SHP77 treated with DMSO at 0.1 percent for 48 hours (cell line): ENCODE measurements at regions not wholly inside any gene's neighbourhood (a gene's known extent, or its start where the extent isn't known, plus 50 kb on each side); places are given as distances from the start of the nearest gene placed in this dataset.
A peak's percentile ranks its signal among the peaks of the same experiment; 100 is the strongest.
"Not testable (repeated sequence)": the region's sequence is repeated elsewhere in the genome, so short reads cannot be mapped to it uniquely, and the experiment has no call there.

Experiments used
- DNase-seq: peaks from one replicate; lab custom pipeline; 2025; lab: John Stamatoyannopoulos, UW

DNA sequence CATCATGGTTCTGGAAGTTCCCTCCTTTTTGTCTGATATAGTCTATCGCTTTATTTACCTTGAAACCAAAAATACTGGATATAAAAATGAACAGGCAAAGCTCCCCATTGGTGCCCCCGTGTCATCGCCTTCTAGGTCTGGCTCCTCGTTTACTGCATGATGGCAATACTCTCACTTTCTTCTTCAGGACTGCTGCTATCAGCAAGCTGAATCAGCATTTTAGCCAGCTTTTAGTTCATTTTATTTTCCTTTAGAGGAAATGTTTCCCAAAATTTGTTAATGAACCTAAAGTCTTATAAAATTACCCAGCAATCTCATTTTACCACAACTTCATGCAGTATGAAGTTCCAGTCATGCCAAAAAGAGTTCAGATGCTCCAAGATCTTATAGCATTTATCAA is 80.5 kb downstream of the ZIC3 start:
- no peak for DNase-seq

GRCh38 chrX:137651647-137652046 is 85.7 kb downstream of the ZIC3 start:
- no peak for DNase-seq

DNA sequence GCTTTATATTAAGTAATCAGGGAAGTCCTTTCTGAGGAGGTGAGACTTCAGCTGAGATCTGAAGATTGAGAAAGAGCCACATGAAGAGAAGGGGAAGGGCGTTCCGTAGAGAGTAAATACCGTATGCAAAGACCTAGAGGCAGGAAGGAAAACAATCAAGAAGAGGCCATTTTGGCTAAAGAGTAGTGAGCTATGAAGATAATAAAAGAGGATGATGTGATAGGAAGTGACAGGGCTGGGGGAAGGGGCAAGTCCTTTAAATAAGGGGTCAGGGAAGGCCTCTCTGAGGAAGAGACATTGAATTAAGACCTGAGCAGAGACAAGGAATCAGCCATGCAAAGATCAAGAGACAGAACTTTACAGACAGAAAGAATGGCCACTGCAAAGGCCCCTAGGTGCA is 86.2 kb downstream of the ZIC3 start:
- DNase-seq: no peak

GRCh38 chrX:137654481-137654880 is 88.6 kb downstream of the ZIC3 start:
- no peak for DNase-seq

DNA sequence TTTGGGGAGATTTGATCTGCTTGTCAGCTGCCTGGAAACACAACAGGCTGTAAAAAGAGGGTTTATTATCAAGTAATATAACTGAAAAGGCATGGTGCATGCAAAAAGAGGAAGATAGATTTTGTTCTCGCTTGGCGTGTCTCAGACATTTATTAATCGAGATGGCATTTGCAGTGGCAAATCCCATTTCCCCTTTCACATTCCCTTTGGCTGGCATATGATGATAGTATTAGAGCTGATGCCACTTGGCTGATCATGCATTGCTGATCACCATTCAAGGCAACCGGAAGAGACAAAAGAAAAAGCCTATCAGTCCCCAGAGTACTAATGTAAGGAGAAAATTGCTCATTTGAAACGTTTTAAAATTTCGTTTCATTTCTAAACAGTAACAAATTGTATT is 101.8 kb downstream of the ZIC3 start:
- no peak for DNase-seq

- no peak for DNase-seq
Measured at GRCh38 chrX:137684591-137684990, 118.7 kb downstream of the ZIC3 start.

DNA sequence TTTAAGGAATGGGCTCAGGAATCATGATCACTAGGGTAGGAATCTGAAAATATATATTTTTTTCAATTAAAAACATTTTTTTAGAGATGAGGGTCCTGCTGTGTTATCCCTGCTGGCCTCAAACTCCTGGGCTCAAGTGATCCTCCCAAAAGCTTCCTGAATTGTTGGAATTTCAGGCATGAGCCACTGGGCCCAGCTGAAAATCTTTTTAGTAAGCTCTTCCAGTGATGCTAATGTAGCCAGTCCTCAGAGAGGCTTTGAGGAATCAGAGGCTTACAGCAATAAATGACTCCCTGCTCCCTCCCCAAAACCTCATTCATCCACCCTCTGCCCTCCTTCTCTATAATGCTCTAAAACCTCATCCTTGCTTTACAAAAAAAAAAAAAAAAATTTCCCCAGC is 129.5 kb downstream of the ZIC3 start:
- no peak for DNase-seq

DNA sequence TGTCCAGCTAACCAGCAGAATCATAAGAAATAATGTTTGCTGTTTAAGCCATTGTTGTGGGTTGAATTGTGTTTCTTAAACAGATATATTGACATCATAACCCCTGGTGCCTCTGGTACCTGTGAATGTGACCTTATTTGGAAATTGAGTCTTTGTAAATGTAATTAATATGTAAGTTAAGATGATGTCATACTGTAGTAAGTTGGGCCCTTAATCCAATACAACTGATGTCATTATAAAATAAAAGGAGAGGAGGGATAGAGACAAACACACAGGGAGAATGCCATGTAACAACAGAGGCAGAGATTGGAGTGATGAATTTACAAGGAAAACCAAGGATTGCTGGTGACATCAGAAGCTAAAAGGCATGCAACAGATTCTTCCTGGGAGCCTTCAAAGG is 141.4 kb downstream of the ZIC3 start:
- DNase-seq: no peak

GRCh38 chrX:137742846-137743245 is 176.9 kb downstream of the ZIC3 start:
- no peak for DNase-seq

DNA sequence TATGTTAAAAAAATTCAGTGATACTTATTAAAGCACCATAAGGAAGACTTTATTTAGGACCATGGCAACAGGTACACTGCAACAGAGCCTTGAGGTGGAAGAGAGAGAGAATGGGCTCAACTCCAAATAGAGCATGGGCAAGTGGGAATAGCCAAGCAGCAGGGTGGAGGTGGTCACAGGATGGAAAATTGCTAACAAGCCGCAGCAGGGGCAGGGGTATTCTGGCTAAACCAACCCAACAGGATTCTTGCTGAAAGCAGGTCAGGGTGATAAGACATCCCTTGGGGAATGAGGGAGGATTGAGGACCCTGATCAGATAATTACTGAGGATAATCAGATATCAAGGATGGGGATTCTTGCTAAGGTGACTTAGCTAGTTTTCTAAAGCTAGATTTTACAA is 177.5 kb downstream of the ZIC3 start:
- DNase-seq: no peak

- no peak for DNase-seq
Measured at GRCh38 chrX:137746289-137746688, 180.4 kb downstream of the ZIC3 start.

- peak; percentile 4 for DNase-seq
Measured at GRCh38 chrX:137747244-137748043, 181.5 kb downstream of the ZIC3 start.

DNA sequence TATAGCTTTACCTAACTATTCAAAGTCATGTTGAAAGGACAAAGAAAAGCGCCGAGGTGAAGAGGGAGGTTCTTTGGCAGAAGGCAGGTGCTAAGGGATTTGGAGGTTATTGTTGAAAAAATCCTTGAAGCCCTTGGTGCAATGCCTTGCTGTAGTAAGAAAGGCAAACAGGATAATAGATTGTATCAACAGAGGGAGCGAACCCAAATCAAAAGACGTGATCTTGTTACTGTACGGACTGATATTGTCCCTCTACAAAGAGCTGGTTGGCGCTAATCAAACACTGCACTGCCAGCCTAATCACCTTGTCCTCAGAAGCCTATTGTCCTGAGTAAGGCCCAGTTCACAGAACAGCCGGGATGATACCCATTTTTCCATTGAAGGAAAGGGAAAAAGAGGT is 182.9 kb downstream of the ZIC3 start:
- DNase-seq: no peak

DNA sequence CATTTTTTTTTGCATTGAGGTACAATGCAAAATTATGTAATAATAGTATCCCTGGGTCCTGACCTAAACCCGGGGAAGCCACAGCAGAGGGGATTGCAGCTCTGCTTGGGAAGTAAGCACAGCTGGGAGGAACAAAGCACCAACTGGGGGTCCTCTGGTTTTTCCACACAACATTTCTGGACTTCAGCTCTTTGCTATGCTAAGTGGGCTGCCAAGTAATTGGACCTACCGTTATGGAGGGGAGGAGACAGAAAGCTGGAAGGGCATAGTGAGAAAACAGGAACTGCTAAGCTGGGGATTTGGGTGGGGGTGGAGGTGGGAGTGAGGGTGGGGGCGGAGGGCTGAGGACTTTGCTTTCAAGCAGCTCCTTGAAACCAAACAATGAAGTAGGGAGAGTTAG is 183.3 kb downstream of the ZIC3 start:
- no peak for DNase-seq

GRCh38 chrX:137771537-137771936 is 205.6 kb downstream of the ZIC3 start:
- no peak for DNase-seq

DNA sequence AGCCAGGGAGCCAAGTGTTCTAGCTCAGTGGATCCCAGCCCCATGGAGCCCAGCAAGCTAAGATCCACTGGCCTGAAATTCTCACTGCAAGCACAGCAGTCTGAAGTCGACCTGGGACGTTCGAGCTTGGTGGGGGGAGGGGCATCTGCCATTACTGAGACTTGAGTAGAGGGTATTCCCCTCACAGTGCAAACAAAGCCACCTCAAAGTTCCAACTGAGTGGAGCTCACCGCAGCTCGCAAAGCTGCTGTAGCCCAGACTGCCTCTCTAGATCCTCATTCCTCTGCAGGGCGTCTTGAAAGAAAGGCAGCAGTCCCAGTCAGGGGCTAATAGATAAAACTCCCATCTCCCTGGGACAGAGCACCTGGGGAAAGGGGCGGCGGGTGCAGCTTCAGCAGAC is 226.3 kb downstream of the ZIC3 start:
- DNase-seq: no peak

- DNase-seq: not testable (repeated sequence)
Measured at GRCh38 chrX:137797926-137798325, 232.0 kb downstream of the ZIC3 start.

DNA sequence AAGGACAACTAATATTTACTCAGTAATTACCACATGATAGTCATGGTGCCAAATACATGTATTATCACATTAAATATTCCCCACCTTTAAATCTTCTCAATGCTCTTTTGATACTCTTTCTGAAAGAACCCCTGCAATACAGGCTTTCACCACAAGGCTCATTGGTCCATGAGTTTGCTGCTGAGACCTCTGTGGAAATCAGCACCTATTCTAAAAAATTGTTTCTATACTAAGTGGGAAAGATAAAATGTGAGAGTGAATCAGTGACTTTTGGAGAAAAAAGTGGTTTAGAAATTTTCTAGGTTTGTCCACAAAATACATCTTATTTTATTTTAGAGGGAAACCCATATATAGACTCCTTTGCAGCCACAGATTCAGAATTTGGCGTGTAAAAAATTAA is 257.3 kb downstream of the ZIC3 start:
- no peak for DNase-seq

DNA sequence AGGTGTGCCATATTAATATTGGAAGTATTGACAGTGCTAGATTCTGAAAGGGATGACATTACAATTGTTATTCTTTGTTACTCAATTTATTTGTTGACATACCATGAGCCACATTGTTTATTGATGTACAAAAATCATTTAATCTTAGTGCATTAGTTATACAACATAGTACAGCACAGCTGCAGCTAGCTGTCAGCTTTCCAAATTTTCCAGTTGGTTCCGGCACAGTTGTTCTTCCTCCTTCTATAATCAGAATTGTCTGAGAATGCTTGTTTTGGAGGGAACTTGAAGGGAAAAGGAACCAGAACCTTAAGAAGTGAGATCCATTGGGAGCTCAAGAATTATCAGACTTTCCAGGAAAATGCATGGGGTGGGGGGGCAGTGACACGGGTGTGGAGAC is 281.4 kb downstream of the ZIC3 start:
- DNase-seq: no peak

DNA sequence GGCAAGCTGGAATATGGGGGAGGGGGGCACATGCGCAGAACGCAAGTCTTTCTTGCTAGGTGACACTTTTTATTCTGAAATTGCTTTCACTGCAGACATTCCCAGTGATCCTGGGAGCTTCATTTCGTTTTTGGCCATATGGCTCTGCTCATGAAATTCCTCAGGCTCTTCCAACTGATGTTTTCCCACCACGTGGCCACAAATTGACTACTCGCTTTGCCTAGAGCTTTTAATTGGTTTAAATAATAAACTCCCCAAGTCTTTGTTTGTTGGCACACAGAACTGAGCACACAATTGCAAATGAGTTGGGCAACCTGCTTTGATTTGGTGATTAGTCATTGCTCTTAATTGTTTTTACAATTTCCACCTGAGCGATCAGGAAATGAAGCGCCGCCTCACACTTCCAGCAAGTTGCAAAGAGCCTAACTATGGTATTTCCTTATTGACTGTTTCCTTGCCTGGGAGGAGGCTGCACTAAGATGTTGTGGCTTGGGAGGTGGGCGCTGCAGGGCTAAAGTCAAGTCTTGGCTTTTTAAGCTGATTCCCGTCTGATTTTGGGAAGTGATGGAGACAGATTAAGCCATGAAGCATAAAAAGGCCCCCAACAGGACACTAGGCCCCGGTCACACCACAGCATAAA is 282.5 kb downstream of the ZIC3 start:
- DNase-seq: no peak

DNA sequence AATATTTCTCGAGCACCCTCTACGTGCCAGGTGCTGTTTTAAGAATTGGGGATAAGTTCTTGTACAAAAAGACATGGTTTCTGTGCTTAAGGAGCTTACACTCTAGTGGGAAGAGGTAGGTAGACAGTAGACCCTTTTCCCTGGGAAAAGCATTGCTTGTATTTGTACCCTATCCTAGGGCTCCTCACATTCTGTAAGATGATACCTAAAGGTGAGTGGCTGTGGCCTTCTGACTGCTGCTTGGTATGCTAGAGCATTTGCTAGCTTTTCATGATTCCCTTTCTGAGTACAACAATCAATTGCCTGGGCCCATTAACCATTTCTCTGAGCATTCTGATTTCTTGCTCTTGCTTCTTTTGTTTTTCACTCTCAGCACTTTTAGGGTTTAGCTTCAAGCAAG is 286.6 kb downstream of the ZIC3 start:
- no peak for DNase-seq

GRCh38 chrX:137855490-137855889 is 289.6 kb downstream of the ZIC3 start:
- DNase-seq: no peak

DNA sequence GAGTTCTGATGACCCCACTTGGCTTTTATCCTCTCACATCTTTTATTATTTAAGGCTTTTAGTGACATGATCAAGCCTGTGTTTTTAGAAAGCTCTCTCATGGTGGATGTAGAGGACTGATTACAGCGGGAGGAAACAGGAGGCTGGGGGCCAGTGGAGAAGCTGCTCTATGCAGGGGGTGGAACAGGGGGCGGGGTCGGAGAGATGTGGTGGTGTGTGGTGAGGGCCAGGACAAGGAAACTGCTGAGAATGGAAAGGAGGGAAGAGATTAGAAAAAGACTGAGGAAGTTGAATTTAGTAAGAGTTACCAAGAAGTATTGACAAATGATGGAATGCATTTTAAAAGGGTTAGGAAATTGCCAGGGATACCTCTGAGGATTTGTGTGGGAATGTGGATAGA is 292.2 kb downstream of the ZIC3 start:
- no peak for DNase-seq

GRCh38 chrX:137878401-137878800 is 312.5 kb downstream of the ZIC3 start:
- no peak for DNase-seq
